ENCODE measurements at regions not wholly inside any gene's neighbourhood (a gene's known extent, or its start where the extent isn't known, plus 50 kb on each side); places are given as distances from the start of the nearest gene placed in this dataset.

- no peak for DNase-seq (ENCODE audit: low read depth)
- no peak for TF ChIP-seq CTCF (IDR thresholded peaks at IDR 0.05; ENCODE audit: control insufficient read depth, insufficient read depth, low read depth, low read length, missing control alignments)
Observed at GRCh38 chr4:18641334-18641733, 619.8 kb upstream of the LCORL start.

GRCh38 chr4:18638031-18638430 lies 616.5 kb upstream of the LCORL start:
- no peak for TF ChIP-seq CTCF (IDR thresholded peaks at IDR 0.05; ENCODE audit: control insufficient read depth, insufficient read depth, low read depth, low read length, missing control alignments)
- no peak overlapping the region for H3K4me3 ChIP-seq (ENCODE audit: control insufficient read depth, low read depth, low read length)
- no peak for DNase-seq (ENCODE audit: low read depth)

More at GRCh38 chr4:18641334-18641733, 619.8 kb upstream of the LCORL start:
- H3K4me3 ChIP-seq (ENCODE audit: control insufficient read depth, low read depth, low read length): no peak overlapping the region

GRCh38 chr4:18636001-18636585 lies 614.5 kb upstream of the LCORL start:
- DNase-seq (ENCODE audit: low read depth): no peak
- no peak for TF ChIP-seq CTCF (IDR thresholded peaks at IDR 0.05; ENCODE audit: control insufficient read depth, insufficient read depth, low read depth, low read length, missing control alignments)
- no peak overlapping the region for H3K4me3 ChIP-seq (ENCODE audit: control insufficient read depth, low read depth, low read length)

GRCh38 chr4:18635531-18635930 lies 614.0 kb upstream of the LCORL start:
- H3K4me3 ChIP-seq (ENCODE audit: control insufficient read depth, low read depth, low read length): no peak overlapping the region
- no peak for DNase-seq (ENCODE audit: low read depth)
- TF ChIP-seq CTCF (IDR thresholded peaks at IDR 0.05; ENCODE audit: control insufficient read depth, insufficient read depth, low read depth, low read length, missing control alignments): no peak

- no peak for DNase-seq (ENCODE audit: low read depth)
- TF ChIP-seq CTCF (IDR thresholded peaks at IDR 0.05; ENCODE audit: control insufficient read depth, insufficient read depth, low read depth, low read length, missing control alignments): no peak
- no peak overlapping the region for H3K4me3 ChIP-seq (ENCODE audit: control insufficient read depth, low read depth, low read length)
Observed at GRCh38 chr4:18631586-18631985, 610.0 kb upstream of the LCORL start.

- TF ChIP-seq CTCF (IDR thresholded peaks at IDR 0.05; ENCODE audit: control insufficient read depth, insufficient read depth, low read depth, low read length, missing control alignments): no peak
Observed at GRCh38 chr4:18630218-18631110, 608.9 kb upstream of the LCORL start.

More at GRCh38 chr4:18630218-18631110, 608.9 kb upstream of the LCORL start:
- no peak for DNase-seq (ENCODE audit: low read depth)
- H3K4me3 ChIP-seq (ENCODE audit: control insufficient read depth, low read depth, low read length): no peak overlapping the region
